Suprapubic skin (tissue), 3 donors: ENCODE measurements at regions not wholly inside any gene's neighbourhood (a gene's known extent, or its start where the extent isn't known, plus 50 kb on each side); places are given as distances from the start of the nearest gene placed in this dataset.

Source experiments
- CTCF ChIP-seq, 2 donors: fragments of 200-600 bp in 1 of 2; fragments of 450-650 bp in 1 of 2; sonication (generic) in 1 of 2; IDR thresholded peaks; one replicate each; pipeline ENCODE4 v1.5.1; 2016 to 2019; ENCODE audit warnings: antibody characterized with exemption in 2 of 2, mild to moderate bottlenecking in 1 of 2, moderate library complexity in 1 of 2
- EP300 ChIP-seq: sonication (generic); formaldehyde crosslinking; IDR thresholded peaks from one replicate; pipeline ENCODE4 v1.6.1; 2017; ENCODE audit warnings: antibody characterized with exemption

DNA sequence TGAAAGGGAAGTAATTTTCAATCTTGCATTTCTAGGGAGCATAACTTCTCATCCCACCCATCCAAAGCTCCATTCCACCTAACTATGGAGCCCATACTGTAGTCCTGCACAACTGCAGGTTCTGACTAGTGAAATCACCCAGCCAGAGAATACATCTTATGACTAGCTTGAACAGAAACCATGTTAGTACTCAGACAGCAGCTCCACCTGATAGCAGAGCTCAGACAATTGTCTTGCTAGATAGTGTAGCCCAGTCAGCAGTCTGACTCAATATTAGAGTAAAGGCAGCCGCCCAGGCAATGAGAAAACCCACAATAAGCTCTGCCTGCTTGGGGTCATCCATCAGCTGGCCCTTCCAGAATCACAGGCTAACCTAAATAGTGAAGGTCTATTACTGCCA lies 544.7 kb upstream of the GBE1 start:
- TF ChIP-seq CTCF (IDR thresholded peaks at IDR 0.05) (no peak), EP300 (no peak)
